ENCODE measurements at regions not wholly inside any gene's neighbourhood (a gene's known extent, or its start where the extent isn't known, plus 50 kb on each side); places are given as distances from the start of the nearest gene placed in this dataset.
A peak's percentile ranks its signal among the peaks of the same experiment; 100 is the strongest.

DNA sequence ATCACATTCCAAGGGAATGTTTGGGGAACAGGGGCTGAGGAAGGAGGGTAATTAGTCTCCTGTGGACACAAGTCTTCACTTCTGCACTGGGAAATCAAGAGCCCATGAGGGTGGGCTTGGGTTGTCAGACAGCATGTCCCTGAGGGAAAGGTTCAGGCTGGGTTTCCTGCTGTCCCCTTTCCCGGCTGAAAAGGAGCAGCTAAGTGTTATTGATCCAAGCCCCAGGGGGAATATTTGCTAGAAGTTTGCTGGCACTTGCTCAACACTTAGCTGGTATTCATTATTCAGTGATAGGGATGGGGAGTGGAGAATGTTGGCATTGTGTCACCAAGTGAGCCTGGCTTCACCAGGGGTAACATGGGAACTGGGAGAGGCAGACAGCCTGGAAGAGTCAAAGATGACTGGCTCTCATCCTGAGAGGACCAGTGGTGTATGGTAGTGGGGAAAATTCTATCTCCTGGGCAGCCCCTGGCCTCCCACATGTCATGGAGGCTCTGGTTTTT is 344.4 kb upstream of the PODXL start:
- Histone ChIP-seq H2BK5ac (ENCODE audit: low read length) (no peak overlapping the region), H3K4me2 (ENCODE audit: low read length) (no peak overlapping the region), H3K4me1 (ENCODE audit: control insufficient read depth, low read depth, low read length) (peaks cover 15% of the 10 kb centered on the region), H3K4me3 (ENCODE audit: low read length) (no peak overlapping the region), H3K36me3 (ENCODE audit: control insufficient read depth, insufficient read depth, low read length) (no peaks in the 10 kb centered on the region), H2AK5ac (ENCODE audit: low read length) (no peak overlapping the region), H3K9ac (ENCODE audit: low read length) (no peak overlapping the region), H2BK120ac (ENCODE audit: low read depth, low read length) (no peak overlapping the region), H3K4ac (ENCODE audit: low read depth, low read length) (no peak overlapping the region), H3K18ac (ENCODE audit: low read length) (no peak overlapping the region), H4K8ac (ENCODE audit: low read depth, low read length) (no peak overlapping the region), H2BK15ac (replicated peaks; ENCODE audit: low read depth) (no peak overlapping the region), H3K23ac (ENCODE audit: low read length) (no peak overlapping the region), H3K79me2 (ENCODE audit: control insufficient read depth, insufficient read depth, low read length) (no peaks in the 10 kb centered on the region), H3K56ac (ENCODE audit: low read length) (no peak overlapping the region), H3K79me1 (ENCODE audit: low read length) (no peaks in the 10 kb centered on the region), H3K27ac (ENCODE audit: low read depth, low read length) (no peak overlapping the region), H3K27me3 (ENCODE audit: insufficient read depth, low read length, poor library complexity) (peaks cover 2% of the 10 kb centered on the region), H4K5ac (ENCODE audit: low read length) (no peak overlapping the region)
- WGBS (ENCODE audit: extremely low coverage, insufficient coverage, low lambda C conversion rate): no CpG with 5 or more reads among the region's 1 CpG
- peak; percentile 8 for DNase-seq

DNA sequence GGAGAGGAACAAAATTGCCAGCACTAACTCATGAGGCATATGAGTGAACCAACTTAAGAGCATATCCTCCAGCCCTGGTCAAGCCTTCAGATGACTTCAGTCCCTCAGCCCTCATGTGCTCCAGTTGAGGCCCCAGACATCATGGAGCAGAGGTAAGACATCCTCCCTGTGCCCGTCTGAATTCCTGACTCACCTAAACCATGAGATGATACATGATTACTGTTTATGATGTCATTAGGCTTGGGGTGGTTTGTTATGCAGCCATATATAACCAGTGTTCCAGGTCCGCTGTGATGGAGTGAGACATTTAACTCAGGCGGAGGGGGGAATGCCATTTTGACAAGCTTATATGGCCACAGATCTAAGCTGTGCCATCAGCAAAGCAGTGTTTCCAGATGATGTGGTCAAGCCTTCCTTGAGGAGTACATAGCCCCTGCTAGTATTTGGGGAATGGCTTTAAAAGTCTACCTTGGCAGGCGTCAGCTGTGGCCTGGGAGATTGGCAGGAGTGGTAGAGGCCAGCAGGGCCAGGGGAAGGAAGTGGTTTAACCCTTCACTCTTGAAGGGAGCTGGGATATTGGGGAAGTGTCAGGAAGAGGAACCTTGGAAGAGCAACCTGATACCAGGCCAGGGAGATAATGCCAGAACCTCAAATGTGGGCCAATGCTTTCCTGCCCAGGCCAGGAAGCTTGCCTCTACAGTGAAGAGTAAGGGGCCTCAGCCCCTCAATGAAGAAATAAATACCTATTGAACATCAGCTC is 343.0 kb upstream of the PODXL start:
- Histone ChIP-seq H2BK120ac (ENCODE audit: low read depth, low read length) (no peak overlapping the region), H2AK5ac (ENCODE audit: low read length) (no peak overlapping the region), H3K4me3 (ENCODE audit: low read length) (no peak overlapping the region), H3K79me2 (ENCODE audit: control insufficient read depth, insufficient read depth, low read length) (no peaks in the 10 kb centered on the region), H4K5ac (ENCODE audit: low read length) (no peak overlapping the region), H3K56ac (ENCODE audit: low read length) (no peak overlapping the region), H2BK5ac (ENCODE audit: low read length) (no peak overlapping the region), H3K27me3 (ENCODE audit: insufficient read depth, low read length, poor library complexity) (no peaks in the 10 kb centered on the region), H3K4me2 (ENCODE audit: low read length) (no peak overlapping the region), H2BK15ac (replicated peaks; ENCODE audit: low read depth) (no peak overlapping the region), H3K36me3 (ENCODE audit: control insufficient read depth, insufficient read depth, low read length) (no peaks in the 10 kb centered on the region), H3K79me1 (ENCODE audit: low read length) (no peaks in the 10 kb centered on the region), H3K9ac (ENCODE audit: low read length) (no peak overlapping the region), H4K8ac (ENCODE audit: low read depth, low read length) (no peak overlapping the region), H3K18ac (ENCODE audit: low read length) (no peak overlapping the region), H3K23ac (ENCODE audit: low read length) (no peak overlapping the region), H3K27ac (ENCODE audit: low read depth, low read length) (no peak overlapping the region), H3K4ac (ENCODE audit: low read depth, low read length) (no peak overlapping the region), H3K4me1 (ENCODE audit: control insufficient read depth, low read depth, low read length) (peaks cover 23% of the 10 kb centered on the region)
- no CpG with 5 or more reads among the region's 4 CpGs for WGBS (ENCODE audit: extremely low coverage, insufficient coverage, low lambda C conversion rate)
- DNase-seq: no peak

DNA sequence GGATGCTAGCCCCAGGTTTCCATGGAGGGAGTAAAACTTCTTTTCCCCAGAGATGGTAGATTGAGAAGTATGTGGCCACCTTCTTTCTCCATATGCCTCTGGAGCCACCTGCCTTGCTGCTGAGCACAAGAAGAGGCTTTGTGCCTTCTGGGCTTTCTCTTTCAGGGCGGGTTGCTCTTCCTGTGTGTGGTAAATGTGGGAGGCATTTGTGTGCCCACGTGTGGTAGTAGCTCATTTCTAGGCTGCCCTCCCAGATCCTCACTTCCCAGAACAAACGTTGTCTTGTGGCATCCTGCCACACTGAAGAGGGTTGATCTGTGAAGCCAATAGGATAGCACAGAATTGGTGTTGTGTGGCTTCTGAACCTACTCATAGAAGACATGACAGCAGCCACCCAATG is 342.0 kb upstream of the PODXL start:
- no peak overlapping the region for H3K4me3 ChIP-seq (ENCODE audit: low read length)
- no peak overlapping the region for H3K4ac ChIP-seq (ENCODE audit: low read depth, low read length)
- H3K79me1 ChIP-seq (ENCODE audit: low read length): no peaks in the 10 kb centered on the region
- no peak overlapping the region for H2BK120ac ChIP-seq (ENCODE audit: low read depth, low read length)
- H3K56ac ChIP-seq (ENCODE audit: low read length): peak overlapping the region; percentile 9
- no peak overlapping the region for H2AK5ac ChIP-seq (ENCODE audit: low read length)
- H2BK5ac ChIP-seq (ENCODE audit: low read length): no peak overlapping the region
- no peak overlapping the region for H4K5ac ChIP-seq (ENCODE audit: low read length)
- H3K4me1 ChIP-seq (ENCODE audit: control insufficient read depth, low read depth, low read length): peaks cover 23% of the 10 kb centered on the region
- H3K4me2 ChIP-seq (ENCODE audit: low read length): no peak overlapping the region
- H3K79me2 ChIP-seq (ENCODE audit: control insufficient read depth, insufficient read depth, low read length): no peaks in the 10 kb centered on the region
- no CpG with 5 or more reads among the region's 3 CpGs for WGBS (ENCODE audit: extremely low coverage, insufficient coverage, low lambda C conversion rate)
- no peak overlapping the region for H3K27ac ChIP-seq (ENCODE audit: low read depth, low read length)
- H3K18ac ChIP-seq (ENCODE audit: low read length): no peak overlapping the region
- no peak for DNase-seq
- no peak overlapping the region for H2BK15ac ChIP-seq (replicated peaks; ENCODE audit: low read depth)
- H4K8ac ChIP-seq (ENCODE audit: low read depth, low read length): no peak overlapping the region
- H3K27me3 ChIP-seq (ENCODE audit: insufficient read depth, low read length, poor library complexity): no peaks in the 10 kb centered on the region
- H3K9ac ChIP-seq (ENCODE audit: low read length): no peak overlapping the region
- no peaks in the 10 kb centered on the region for H3K36me3 ChIP-seq (ENCODE audit: control insufficient read depth, insufficient read depth, low read length)
- no peak overlapping the region for H3K23ac ChIP-seq (ENCODE audit: low read length)

DNA sequence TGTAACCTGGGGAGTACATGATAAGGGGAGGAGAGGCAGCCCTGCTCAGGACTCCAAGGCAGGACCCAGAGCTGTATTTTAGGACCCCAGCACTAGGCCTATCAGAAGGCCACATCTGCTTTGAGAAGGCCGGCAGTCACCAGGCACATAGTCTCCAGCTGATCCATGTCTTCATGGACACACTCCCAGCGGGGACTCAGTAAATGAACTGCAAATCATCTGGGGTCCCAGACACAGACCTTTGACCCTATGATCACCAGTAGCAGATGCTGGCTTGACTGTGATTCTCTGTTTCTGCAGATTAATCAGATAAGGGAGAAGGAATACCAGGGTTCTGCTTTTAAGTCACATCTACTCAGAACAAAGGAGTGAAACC is 341.4 kb upstream of the PODXL start:
- DNase-seq: peak; percentile 46
- H3K56ac ChIP-seq (ENCODE audit: low read length): peak overlapping the region; percentile 38
- H3K79me2 ChIP-seq (ENCODE audit: control insufficient read depth, insufficient read depth, low read length): no peaks in the 10 kb centered on the region
- H3K4ac ChIP-seq (ENCODE audit: low read depth, low read length): no peak overlapping the region
- no peak overlapping the region for H2BK15ac ChIP-seq (replicated peaks; ENCODE audit: low read depth)
- no peak overlapping the region for H3K4me2 ChIP-seq (ENCODE audit: low read length)
- no CpG with 5 or more reads among the region's 2 CpGs for WGBS (ENCODE audit: extremely low coverage, insufficient coverage, low lambda C conversion rate)
- H2AK5ac ChIP-seq (ENCODE audit: low read length): no peak overlapping the region
- no peak overlapping the region for H2BK5ac ChIP-seq (ENCODE audit: low read length)
- H3K4me3 ChIP-seq (ENCODE audit: low read length): no peak overlapping the region
- peaks cover 23% of the 10 kb centered on the region for H3K4me1 ChIP-seq (ENCODE audit: control insufficient read depth, low read depth, low read length)
- no peaks in the 10 kb centered on the region for H3K27me3 ChIP-seq (ENCODE audit: insufficient read depth, low read length, poor library complexity)
- no peaks in the 10 kb centered on the region for H3K79me1 ChIP-seq (ENCODE audit: low read length)
- no peak overlapping the region for H3K27ac ChIP-seq (ENCODE audit: low read depth, low read length)
- H3K23ac ChIP-seq (ENCODE audit: low read length): no peak overlapping the region
- H3K18ac ChIP-seq (ENCODE audit: low read length): no peak overlapping the region
- H3K9ac ChIP-seq (ENCODE audit: low read length): no peak overlapping the region
- H3K36me3 ChIP-seq (ENCODE audit: control insufficient read depth, insufficient read depth, low read length): no peaks in the 10 kb centered on the region
- no peak overlapping the region for H4K8ac ChIP-seq (ENCODE audit: low read depth, low read length)
- H2BK120ac ChIP-seq (ENCODE audit: low read depth, low read length): no peak overlapping the region
- H4K5ac ChIP-seq (ENCODE audit: low read length): no peak overlapping the region

DNA sequence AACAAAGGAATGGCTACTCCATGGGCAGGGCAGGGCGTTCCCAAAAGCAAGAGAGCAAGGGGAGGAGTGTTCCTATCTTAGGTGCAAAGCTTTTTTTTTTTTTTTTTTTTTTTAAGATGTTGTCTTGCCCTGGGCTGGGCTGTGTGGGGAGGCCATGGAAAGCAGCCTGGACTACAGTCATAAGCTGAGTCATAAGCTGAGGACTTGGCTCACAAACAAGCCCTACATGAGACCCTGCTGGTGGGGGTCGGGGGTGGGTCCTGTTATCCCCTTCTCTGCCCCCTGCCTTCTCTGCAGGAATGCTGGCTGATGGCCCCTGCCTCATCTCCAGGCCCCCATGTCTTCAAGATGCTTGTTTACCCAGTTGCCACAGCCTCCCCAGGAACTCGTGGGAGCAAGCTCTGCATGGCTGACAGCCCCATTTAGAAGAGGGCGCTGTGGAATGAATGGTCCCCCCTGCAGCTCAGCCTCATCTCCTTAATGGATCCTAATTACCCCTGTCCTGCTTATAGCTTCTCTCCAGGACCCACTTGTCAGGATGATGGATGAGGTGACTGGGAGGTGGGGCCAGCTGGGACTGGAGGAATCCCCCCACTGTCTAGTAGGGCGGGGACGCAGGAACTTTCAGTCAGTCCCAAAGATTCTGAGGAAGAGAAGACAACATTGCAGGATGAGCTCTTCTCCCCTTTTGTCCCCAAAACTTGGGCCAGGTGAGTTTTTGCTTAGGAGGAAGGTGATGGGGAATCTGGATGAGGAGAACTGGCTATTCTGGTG is 340.8 kb upstream of the PODXL start:
- H4K5ac ChIP-seq (ENCODE audit: low read length): no peak overlapping the region
- no peaks in the 10 kb centered on the region for H3K27me3 ChIP-seq (ENCODE audit: insufficient read depth, low read length, poor library complexity)
- H3K27ac ChIP-seq (ENCODE audit: low read depth, low read length): peak overlapping the region; percentile 46
- H2BK5ac ChIP-seq (ENCODE audit: low read length): no peak overlapping the region
- H2BK120ac ChIP-seq (ENCODE audit: low read depth, low read length): no peak overlapping the region
- no peak overlapping the region for H4K8ac ChIP-seq (ENCODE audit: low read depth, low read length)
- H3K4me2 ChIP-seq (ENCODE audit: low read length): no peak overlapping the region
- H2AK5ac ChIP-seq (ENCODE audit: low read length): no peak overlapping the region
- H2BK15ac ChIP-seq (replicated peaks; ENCODE audit: low read depth): no peak overlapping the region
- H3K9ac ChIP-seq (ENCODE audit: low read length): no peak overlapping the region
- peaks cover 23% of the 10 kb centered on the region for H3K4me1 ChIP-seq (ENCODE audit: control insufficient read depth, low read depth, low read length)
- no peak overlapping the region for H3K23ac ChIP-seq (ENCODE audit: low read length)
- DNase-seq: peak; percentile 77
- H3K4me3 ChIP-seq (ENCODE audit: low read length): no peak overlapping the region
- H3K79me2 ChIP-seq (ENCODE audit: control insufficient read depth, insufficient read depth, low read length): no peaks in the 10 kb centered on the region
- no peak overlapping the region for H3K18ac ChIP-seq (ENCODE audit: low read length)
- no peaks in the 10 kb centered on the region for H3K36me3 ChIP-seq (ENCODE audit: control insufficient read depth, insufficient read depth, low read length)
- H3K79me1 ChIP-seq (ENCODE audit: low read length): no peaks in the 10 kb centered on the region
- WGBS (ENCODE audit: extremely low coverage, insufficient coverage, low lambda C conversion rate): no CpG with 5 or more reads among the region's 6 CpGs
- H3K56ac ChIP-seq (ENCODE audit: low read length): peak overlapping the region; percentile 38
- no peak overlapping the region for H3K4ac ChIP-seq (ENCODE audit: low read depth, low read length)

Measured in mesendoderm (in vitro differentiated cells).